NCI-H2196 (cell line): ENCODE measurements at regions not wholly inside any gene's neighbourhood (a gene's known extent, or its start where the extent isn't known, plus 50 kb on each side); places are given as distances from the start of the nearest gene placed in this dataset.
A peak's percentile ranks its signal among the peaks of the same experiment; 100 is the strongest.
"Not testable (repeated sequence)": the region's sequence is repeated elsewhere in the genome, so short reads cannot be mapped to it uniquely, and the experiment has no call there.

Experiments
- DNase-seq: peaks from one replicate; lab custom pipeline; 2025; ENCODE audit not compliant: unreplicated experiment; lab: John Stamatoyannopoulos, UW

- DNase-seq, result not testable (repeated sequence)
These were observed 1075.3 kb downstream of the SI start for GRCh38 chr3:164003016-164003415.

- DNase-seq, result no peak
These were observed 1094.4 kb downstream of the SI start for GRCh38 chr3:163983940-163984339.

GRCh38 chr3:163971861-163972260, 1106.4 kb downstream of the SI start:
- DNase-seq, result no peak

GRCh38 chr3:163957072-163957471, 1121.2 kb downstream of the SI start:
- DNase-seq, result no peak

- no peak for DNase-seq
These were observed 1124.8 kb downstream of the SI start for GRCh38 chr3:163953526-163953925.

- DNase-seq, result peak; percentile 37
These were observed 1125.8 kb downstream of the SI start for GRCh38 chr3:163952499-163952898.

GRCh38 chr3:163951397-163951987, 1126.8 kb downstream of the SI start:
- no peak for DNase-seq

- no peak for DNase-seq
These were observed 1131.5 kb downstream of the SI start for GRCh38 chr3:163946785-163947184.

- no peak for DNase-seq
These were observed 1134.6 kb downstream of the SI start for GRCh38 chr3:163943664-163944063.

- DNase-seq, result peak; percentile 47
These were observed 1138.4 kb downstream of the SI start for GRCh38 chr3:163939926-163940325.

GRCh38 chr3:163936543-163936942, 1141.8 kb downstream of the SI start:
- DNase-seq, result no peak

GRCh38 chr3:163935411-163935810, 1142.9 kb downstream of the SI start:
- no peak for DNase-seq

- DNase-seq, result no peak
These were observed 1149.1 kb downstream of the SI start for GRCh38 chr3:163929069-163929652.

GRCh38 chr3:163927521-163927920, 1150.8 kb downstream of the SI start:
- no peak for DNase-seq

GRCh38 chr3:163924600-163924999, 1153.7 kb downstream of the SI start:
- peak; percentile 47 for DNase-seq

- DNase-seq, result no peak
These were observed 1159.1 kb downstream of the SI start for GRCh38 chr3:163919154-163919553.

- peak; percentile 36 for DNase-seq
These were observed 1161.4 kb downstream of the SI start for GRCh38 chr3:163916596-163917560.

GRCh38 chr3:163915280-163915679, 1163.0 kb downstream of the SI start:
- no peak for DNase-seq

- no peak for DNase-seq
These were observed 1163.7 kb downstream of the SI start for GRCh38 chr3:163914567-163914966.

GRCh38 chr3:163891771-163892170, 1186.5 kb downstream of the SI start:
- DNase-seq, result no peak

- DNase-seq, result no peak
These were observed 1187.6 kb downstream of the SI start for GRCh38 chr3:163890661-163891060.

GRCh38 chr3:163879172-163879571, 1199.1 kb downstream of the SI start:
- DNase-seq, result no peak
